SW 1271 (cell line): ENCODE measurements at regions not wholly inside any gene's neighbourhood (a gene's known extent, or its start where the extent isn't known, plus 50 kb on each side); places are given as distances from the start of the nearest gene placed in this dataset.

ENCODE experiments used
- DNase-seq, 2 experiments: peaks; one replicate each; lab custom pipeline; 2025; lab: John Stamatoyannopoulos, UW

GRCh38 chr16:64823481-64824075, 298.3 kb downstream of the CDH11 start:
- no peak for DNase-seq

GRCh38 chr16:64809876-64810629, 311.8 kb downstream of the CDH11 start:
- no peak for DNase-seq

- no peak for DNase-seq
Measured at GRCh38 chr16:64808474-64808873, 313.4 kb downstream of the CDH11 start.

- no peak for DNase-seq
Measured at GRCh38 chr16:64791756-64792155, 330.1 kb downstream of the CDH11 start.

GRCh38 chr16:64784635-64785034, 337.2 kb downstream of the CDH11 start:
- no peak for DNase-seq

- no peak for DNase-seq
Measured at GRCh38 chr16:64782484-64782883, 339.4 kb downstream of the CDH11 start.

GRCh38 chr16:64780445-64780844, 341.4 kb downstream of the CDH11 start:
- no peak for DNase-seq

- DNase-seq, result no peak
Measured at GRCh38 chr16:64778777-64779176, 343.1 kb downstream of the CDH11 start.

- no peak for DNase-seq
Measured at GRCh38 chr16:64773638-64774037, 348.2 kb downstream of the CDH11 start.

GRCh38 chr16:64773184-64773583, 348.7 kb downstream of the CDH11 start:
- no peak for DNase-seq

GRCh38 chr16:64771273-64771672, 350.6 kb downstream of the CDH11 start:
- no peak for DNase-seq

- DNase-seq, result no peak
Measured at GRCh38 chr16:64762211-64762610, 359.7 kb downstream of the CDH11 start.

- DNase-seq, result no peak
Measured at GRCh38 chr16:64754279-64754678, 367.6 kb downstream of the CDH11 start.

GRCh38 chr16:64751906-64752305, 370.0 kb downstream of the CDH11 start:
- DNase-seq, result no peak

- DNase-seq, result no peak
Measured at GRCh38 chr16:64749346-64749745, 372.5 kb downstream of the CDH11 start.

- no peak for DNase-seq
Measured at GRCh38 chr16:64745258-64745930, 376.5 kb downstream of the CDH11 start.

GRCh38 chr16:64742455-64743223, 379.2 kb downstream of the CDH11 start:
- DNase-seq, result no peak

GRCh38 chr16:64740261-64740660, 381.6 kb downstream of the CDH11 start:
- DNase-seq, result no peak

GRCh38 chr16:64738321-64738960, 383.4 kb downstream of the CDH11 start:
- no peak for DNase-seq

- DNase-seq, result no peak
Measured at GRCh38 chr16:64736857-64737256, 385.0 kb downstream of the CDH11 start.

GRCh38 chr16:64731891-64732290, 390.0 kb downstream of the CDH11 start:
- DNase-seq, result no peak

GRCh38 chr16:64730261-64730660, 391.6 kb downstream of the CDH11 start:
- no peak for DNase-seq
